ENCODE measurements at regions not wholly inside any gene's neighbourhood (a gene's known extent, or its start where the extent isn't known, plus 50 kb on each side); places are given as distances from the start of the nearest gene placed in this dataset.
"Not testable (repeated sequence)": the region's sequence is repeated elsewhere in the genome, so short reads cannot be mapped to it uniquely, and the experiment has no call there.

- DNase-seq: no peak
These were observed 50.5 kb upstream of the OTOS start for GRCh38 chr2:240191001-240191400.

- no peak for DNase-seq
These were observed 52.2 kb upstream of the OTOS start for GRCh38 chr2:240192661-240193060.

- DNase-seq: not testable (repeated sequence)
These were observed 53.9 kb upstream of the OTOS start for GRCh38 chr2:240194341-240194762.

GRCh38 chr2:240195316-240195861 lies 54.9 kb upstream of the OTOS start:
- no peak for DNase-seq

- no peak for DNase-seq
These were observed 56.4 kb upstream of the OTOS start for GRCh38 chr2:240196716-240197461.

GRCh38 chr2:240197462-240198139 lies 57.1 kb upstream of the OTOS start:
- no peak for DNase-seq

- no peak for DNase-seq
These were observed 57.8 kb upstream of the OTOS start for GRCh38 chr2:240198226-240198625.

- no peak for DNase-seq
These were observed 58.8 kb upstream of the OTOS start for GRCh38 chr2:240199133-240199870.

GRCh38 chr2:240200230-240201051 lies 60.0 kb upstream of the OTOS start:
- DNase-seq: no peak

GRCh38 chr2:240201866-240202265 lies 61.4 kb upstream of the OTOS start:
- no peak for DNase-seq

GRCh38 chr2:240202586-240202985 lies 62.1 kb upstream of the OTOS start:
- no peak for DNase-seq

- DNase-seq: no peak
These were observed 62.8 kb upstream of the OTOS start for GRCh38 chr2:240203031-240203787.

- no peak for DNase-seq
These were observed 63.4 kb upstream of the OTOS start for GRCh38 chr2:240203788-240204270.

- no peak for DNase-seq
These were observed 64.2 kb upstream of the OTOS start for GRCh38 chr2:240204431-240205276.

GRCh38 chr2:240205348-240205747 lies 64.9 kb upstream of the OTOS start:
- DNase-seq: no peak

GRCh38 chr2:240205772-240206171 lies 65.3 kb upstream of the OTOS start:
- no peak for DNase-seq

- DNase-seq: no peak
These were observed 66.2 kb upstream of the OTOS start for GRCh38 chr2:240206630-240207029.

- DNase-seq: no peak
These were observed 67.2 kb upstream of the OTOS start for GRCh38 chr2:240207661-240208060.

GRCh38 chr2:240208096-240208495 lies 67.6 kb upstream of the OTOS start:
- DNase-seq: no peak

GRCh38 chr2:240208631-240209211 lies 68.3 kb upstream of the OTOS start:
- DNase-seq: no peak

Measured in NCI-H2029 (cell line).